ENCODE measurements at regions not wholly inside any gene's neighbourhood (a gene's known extent, or its start where the extent isn't known, plus 50 kb on each side); places are given as distances from the start of the nearest gene placed in this dataset.

DNA sequence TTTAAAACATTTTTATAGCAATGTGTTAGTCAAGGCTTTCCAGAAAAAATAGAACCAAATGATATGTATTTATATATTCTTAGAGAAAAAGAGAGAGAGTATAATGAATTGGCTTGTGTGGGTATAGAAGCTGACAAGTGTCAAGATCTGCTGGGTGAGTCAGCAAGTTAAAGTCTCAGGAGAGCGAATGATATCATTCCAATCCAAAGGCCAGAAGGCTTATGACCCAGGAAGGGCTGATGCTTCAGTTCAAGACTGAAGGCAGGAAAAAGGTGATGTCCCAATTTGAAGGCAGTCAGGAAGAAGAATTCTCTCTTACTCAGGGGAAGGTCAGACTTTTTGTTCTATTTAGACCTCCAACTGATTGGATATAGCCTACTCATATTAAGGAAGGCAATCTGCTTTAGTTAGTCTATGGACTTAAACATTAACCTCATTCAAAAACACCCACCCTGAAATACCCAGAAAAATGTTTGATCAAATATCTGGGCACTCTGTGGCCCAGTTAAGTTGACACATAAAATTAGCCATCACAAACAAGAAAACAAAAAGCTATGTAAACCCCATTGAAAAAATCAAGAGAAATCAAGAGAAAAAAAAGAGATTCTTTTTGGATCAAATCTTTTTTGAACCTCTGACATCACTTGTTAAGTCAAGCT is 189.6 kb downstream of the PIK3R1 start:
- TF ChIP-seq, protein P1, sequence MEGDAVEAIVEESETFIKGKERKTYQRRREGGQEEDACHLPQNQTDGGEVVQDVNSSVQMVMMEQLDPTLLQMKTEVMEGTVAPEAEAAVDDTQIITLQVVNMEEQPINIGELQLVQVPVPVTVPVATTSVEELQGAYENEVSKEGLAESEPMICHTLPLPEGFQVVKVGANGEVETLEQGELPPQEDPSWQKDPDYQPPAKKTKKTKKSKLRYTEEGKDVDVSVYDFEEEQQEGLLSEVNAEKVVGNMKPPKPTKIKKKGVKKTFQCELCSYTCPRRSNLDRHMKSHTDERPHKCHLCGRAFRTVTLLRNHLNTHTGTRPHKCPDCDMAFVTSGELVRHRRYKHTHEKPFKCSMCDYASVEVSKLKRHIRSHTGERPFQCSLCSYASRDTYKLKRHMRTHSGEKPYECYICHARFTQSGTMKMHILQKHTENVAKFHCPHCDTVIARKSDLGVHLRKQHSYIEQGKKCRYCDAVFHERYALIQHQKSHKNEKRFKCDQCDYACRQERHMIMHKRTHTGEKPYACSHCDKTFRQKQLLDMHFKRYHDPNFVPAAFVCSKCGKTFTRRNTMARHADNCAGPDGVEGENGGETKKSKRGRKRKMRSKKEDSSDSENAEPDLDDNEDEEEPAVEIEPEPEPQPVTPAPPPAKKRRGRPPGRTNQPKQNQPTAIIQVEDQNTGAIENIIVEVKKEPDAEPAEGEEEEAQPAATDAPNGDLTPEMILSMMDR (IDR thresholded peaks at IDR 0.05; ENCODE audit: low read depth, low read length, poor library complexity, severe bottlenecking) = no peak
- TF ChIP-seq EZH2phosphoT487 (IDR thresholded peaks at IDR 0.05; ENCODE audit: borderline replicate concordance, low read length) = no peak

All from DOHH2 (cell line).